BJ (cell line): ENCODE measurements at regions not wholly inside any gene's neighbourhood (a gene's known extent, or its start where the extent isn't known, plus 50 kb on each side); places are given as distances from the start of the nearest gene placed in this dataset. TPM values are rescaled to one million over a fixed set of nuclear protein-coding genes. Genes with fewer than 3 reads are reported as not detected.

Experiments
- CTCF ChIA-PET: fragments of 350-600 bp; formaldehyde crosslinking; extraction: SDS; loops from one replicate; lab custom pipeline; 2021; ENCODE audit warnings: antibody characterized with exemption, inconsistent platforms; lab: Yijun Ruan, JAX
- POLR2A ChIA-PET: fragments of 300-600 bp; sonication (Branson Sonifier 250); formaldehyde crosslinking; extraction: SDS; loops from one replicate; lab custom pipeline; 2021; ENCODE audit warnings: antibody characterized with exemption; lab: Charles Lee
- DNase-seq: peaks from one replicate; pipeline ENCODE4 v3.0.0-alpha.2; 2011; ENCODE audit warnings: low read depth
- H3K27me3 ChIP-seq: 2 replicates; pipeline ENCODE4 v1.6.0; 2011; ENCODE audit warnings: low read length; ENCODE audit not compliant: control insufficient read depth, insufficient read depth
- H3K36me3 ChIP-seq: 2 replicates; pipeline ENCODE4 v1.5.1; 2011; ENCODE audit warnings: low read length; ENCODE audit not compliant: control insufficient read depth, insufficient read depth
- H3K4me3 ChIP-seq: 2 replicates; pipeline ENCODE4 v1.5.1; 2011; ENCODE audit warnings: low read depth, mild to moderate bottlenecking, control low read depth, low read length
- CTCF ChIP-seq: IDR thresholded peaks from 2 replicates; pipeline ENCODE4 v1.5.1; 2011; ENCODE audit warnings: low read depth, mild to moderate bottlenecking, control low read depth, inconsistent platforms, low read length, moderate library complexity; ENCODE audit not compliant: insufficient read depth
- small RNA-seq: library from RNA; depleted of rRNA; stranded (forward); fragments of <200 nt; gene quantifications from one replicate; pipeline ENCODE3, GENCODE V24; 2012; ENCODE audit warnings: low replicate concordance, low read depth; ENCODE audit not compliant: insufficient read length

GRCh38 chr5:7325975-7326913, 69.7 kb upstream of the ADCY2 start:
- Histone ChIP-seq H3K4me3 (no peak overlapping the region), H3K36me3 (no peaks in the 10 kb centered on the region), H3K27me3 (no peaks in the 10 kb centered on the region)
- TF ChIP-seq CTCF, result no peak
- POLR2A ChIA-PET, result no interaction called here
- DNase-seq, result no peak
- CTCF ChIA-PET, result interaction anchor here (0.6 kb wide), 1 partner anchor 53 kb away, joined by 4 read pairs; no protein-coding TSS in a partner anchor

- no peak overlapping the region for H3K4me3 ChIP-seq
- DNase-seq, result no peak
- CTCF ChIA-PET, result interaction anchor here (1.2 kb wide), 1 partner anchor 68 kb away, joined by 3 read pairs; no protein-coding TSS in a partner anchor
- H3K36me3 ChIP-seq, result no peaks in the 10 kb centered on the region
- no peaks in the 10 kb centered on the region for H3K27me3 ChIP-seq
- no peak for TF ChIP-seq CTCF
- POLR2A ChIA-PET, result no interaction called here
These were observed 66.8 kb upstream of the ADCY2 start for GRCh38 chr5:7329141-7329540.

GRCh38 chr5:7329712-7330111, 66.2 kb upstream of the ADCY2 start:
- H3K27me3 ChIP-seq, result no peaks in the 10 kb centered on the region
- CTCF ChIA-PET, result no interaction called here
- no peak for DNase-seq
- no peak overlapping the region for H3K4me3 ChIP-seq
- no peak for TF ChIP-seq CTCF
- POLR2A ChIA-PET, result no interaction called here
- H3K36me3 ChIP-seq, result no peaks in the 10 kb centered on the region

- ChIA-PET CTCF (no interaction called here), POLR2A (no interaction called here)
- no peaks in the 10 kb centered on the region for H3K27me3 ChIP-seq
- no peak overlapping the region for H3K4me3 ChIP-seq
- no peaks in the 10 kb centered on the region for H3K36me3 ChIP-seq
- no peak for DNase-seq
- no peak for TF ChIP-seq CTCF
These were observed 65.7 kb upstream of the ADCY2 start for GRCh38 chr5:7330256-7330655.

GRCh38 chr5:7331131-7331530, 64.8 kb upstream of the ADCY2 start:
- ChIA-PET CTCF (no interaction called here), POLR2A (no interaction called here)
- Histone ChIP-seq H3K27me3 (no peaks in the 10 kb centered on the region), H3K4me3 (no peak overlapping the region), H3K36me3 (no peaks in the 10 kb centered on the region)
- no peak for TF ChIP-seq CTCF
- DNase-seq, result no peak

Small RNA genes in the stretch of these regions (small RNA-seq; reads per million reads assigned to genes)
- gene RF00017 (not detected), gene RNA5SP176 (not detected)
